DMS 273 (cell line): ENCODE measurements at regions not wholly inside any gene's neighbourhood (a gene's known extent, or its start where the extent isn't known, plus 50 kb on each side); places are given as distances from the start of the nearest gene placed in this dataset.
A peak's percentile ranks its signal among the peaks of the same experiment; 100 is the strongest.

Experiments used
- DNase-seq: peaks from one replicate; lab custom pipeline; 2025; ENCODE audit not compliant: unreplicated experiment; lab: John Stamatoyannopoulos, UW

DNA sequence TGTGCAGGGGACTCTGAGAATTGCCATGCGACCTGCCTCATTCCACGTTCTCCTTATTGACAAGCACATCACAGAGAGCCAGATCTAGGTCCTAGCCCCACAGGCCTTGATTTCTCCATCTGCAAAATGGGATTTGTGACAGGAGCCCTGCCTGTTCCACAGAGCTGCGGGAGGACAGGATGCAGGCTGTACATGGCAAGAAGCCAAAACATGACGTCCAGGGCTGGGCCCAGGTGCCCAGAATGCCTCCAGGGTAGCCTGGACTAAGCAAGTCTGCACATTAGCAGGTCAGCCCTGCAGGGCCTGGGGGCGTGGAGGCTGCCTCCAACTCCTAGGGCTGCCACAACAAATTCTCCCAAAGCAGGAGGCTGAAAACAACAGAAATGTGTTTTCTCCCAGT, 235.7 kb upstream of the SDK2 start:
- DNase-seq, result no peak

DNA sequence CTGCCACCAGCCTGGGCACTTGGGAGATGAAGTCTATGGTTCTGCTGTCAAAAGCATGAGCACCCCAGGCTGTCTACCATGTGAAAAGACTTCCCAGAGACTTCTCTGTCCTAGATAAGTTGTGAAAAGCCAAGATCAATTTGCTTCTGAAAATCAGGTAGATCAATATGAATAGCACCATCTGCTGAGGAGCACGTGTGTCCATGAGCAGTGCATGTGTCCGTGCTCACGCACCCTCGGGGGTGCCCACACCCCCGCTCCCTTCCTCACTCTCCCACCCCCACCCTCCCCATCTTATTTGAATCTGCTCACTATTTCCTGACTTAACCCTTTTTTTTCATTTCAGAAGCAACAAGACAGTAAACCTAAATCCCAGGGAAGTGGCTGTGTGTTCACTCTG, 238.3 kb upstream of the SDK2 start:
- no peak for DNase-seq

DNA sequence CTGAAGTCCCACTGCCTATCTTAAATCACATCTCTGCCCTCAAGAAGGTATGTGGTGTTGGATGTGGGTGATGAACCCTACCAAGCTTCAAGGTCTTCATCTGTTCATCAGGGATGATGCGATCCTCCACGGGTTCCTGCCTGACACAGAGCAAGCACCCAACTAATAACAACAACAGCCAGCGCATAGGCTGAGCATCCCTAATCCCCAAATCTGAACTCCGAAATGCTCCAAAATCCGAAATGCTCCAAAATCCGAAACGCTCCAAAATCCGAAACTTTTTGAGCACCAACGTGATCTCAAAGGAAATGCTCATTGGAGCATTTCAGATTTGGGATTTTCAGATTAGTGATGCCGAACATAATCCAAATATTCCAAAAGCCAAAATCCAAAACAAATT, 238.9 kb upstream of the SDK2 start:
- no peak for DNase-seq

DNA sequence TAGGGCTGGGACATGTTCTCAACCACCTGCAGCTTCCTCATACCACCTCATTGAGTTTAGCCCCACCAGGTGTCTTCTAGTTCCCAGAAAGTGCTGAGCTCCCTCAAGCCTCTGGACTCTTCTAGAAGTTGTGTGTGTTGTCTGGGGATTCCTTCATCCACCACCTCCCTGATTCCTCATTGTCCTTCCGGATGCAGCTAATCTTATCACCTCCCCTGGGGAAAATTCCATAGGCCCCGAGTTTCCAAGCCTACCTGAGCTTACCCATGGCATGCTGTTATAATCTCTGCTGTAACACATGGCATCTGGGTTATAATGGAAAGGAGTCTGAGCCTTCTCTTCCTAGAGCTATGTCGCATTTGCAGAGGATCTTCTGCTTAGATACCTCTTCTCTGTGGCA, 243.5 kb upstream of the SDK2 start:
- DNase-seq, result no peak

DNA sequence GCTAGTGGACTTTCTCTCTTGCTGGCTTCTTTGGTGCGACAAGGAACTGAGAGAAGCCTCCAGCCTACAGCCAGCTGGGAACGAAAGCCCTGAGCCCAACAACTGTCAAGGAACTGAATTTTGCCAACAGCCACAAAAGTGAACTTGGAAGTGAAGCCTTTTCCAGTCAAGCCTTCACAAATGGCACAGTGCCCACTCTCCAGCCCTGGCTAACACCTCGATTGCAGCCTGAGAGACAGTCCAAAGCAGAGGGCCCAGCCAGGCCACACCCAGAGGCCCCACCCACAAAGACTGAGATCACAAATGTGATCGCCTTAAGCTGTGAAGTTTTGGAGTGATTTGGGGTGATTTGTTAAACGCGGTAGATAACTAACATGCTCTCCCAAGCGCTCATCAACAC, 244.6 kb upstream of the SDK2 start:
- DNase-seq, result no peak

DNA sequence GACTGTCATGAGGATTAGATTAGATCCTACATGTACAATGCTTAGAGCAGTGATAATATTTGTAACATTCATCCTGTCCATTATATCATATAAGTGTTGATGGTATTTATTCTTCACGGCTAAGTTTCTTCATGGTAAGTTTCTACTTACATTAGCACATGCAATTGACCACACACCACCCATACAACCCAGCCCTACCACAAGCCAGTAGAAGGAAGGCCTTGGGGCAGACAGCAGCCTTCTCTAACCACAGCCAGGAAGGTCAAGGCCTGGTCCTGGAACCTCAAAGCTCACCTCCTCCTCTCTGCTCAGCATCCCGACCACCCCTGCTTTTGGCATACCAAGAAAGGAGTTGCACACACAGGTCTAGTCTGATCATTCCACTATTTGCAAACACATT, 245.2 kb upstream of the SDK2 start:
- DNase-seq, result no peak

DNA sequence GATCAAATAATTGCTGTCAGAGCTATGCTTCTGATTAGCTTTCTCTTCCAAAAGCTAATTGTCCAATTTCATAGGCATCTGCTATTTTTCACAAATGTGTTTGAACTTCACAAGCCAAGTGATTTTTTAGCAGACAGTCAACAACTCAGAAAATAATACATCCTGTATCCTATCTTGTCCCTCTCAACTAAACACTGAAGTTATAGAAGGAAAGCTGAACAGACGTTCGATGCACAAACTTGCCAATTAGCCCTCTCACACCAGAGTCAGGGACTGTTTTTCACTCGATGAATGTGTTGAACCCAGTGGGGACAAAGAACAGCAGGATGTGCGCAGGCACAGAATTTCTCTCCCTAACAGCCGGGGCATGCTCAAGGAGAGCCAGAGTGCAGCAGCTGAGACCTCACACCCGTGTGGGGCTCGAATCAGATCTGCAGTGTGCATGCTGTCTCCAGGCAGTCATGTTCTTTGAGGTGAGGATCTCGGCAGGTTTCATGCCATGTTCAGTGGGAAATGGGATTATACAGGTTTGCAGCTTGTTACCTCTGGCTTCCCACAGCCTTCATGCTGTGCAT, 246.7 kb upstream of the SDK2 start:
- no peak for DNase-seq

DNA sequence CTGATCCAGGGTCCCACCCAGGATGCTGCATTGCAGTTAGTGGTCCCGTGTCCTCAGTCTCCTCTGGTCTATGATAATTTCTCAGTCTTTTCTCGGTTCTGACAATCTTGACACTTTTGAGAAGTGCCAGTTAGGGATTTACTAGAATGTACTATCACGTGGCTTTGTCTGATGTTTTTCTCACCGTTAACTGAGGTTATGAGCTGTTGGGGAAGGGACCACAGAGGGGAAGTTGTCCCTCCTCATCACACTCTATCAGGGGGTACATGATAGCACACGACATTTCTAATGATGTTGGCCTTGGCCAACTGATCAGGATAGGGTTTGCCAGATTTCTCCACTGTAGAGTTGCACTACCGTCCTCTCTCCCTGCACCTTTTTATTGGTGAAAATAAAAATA, 250.9 kb upstream of the SDK2 start:
- DNase-seq, result no peak

DNA sequence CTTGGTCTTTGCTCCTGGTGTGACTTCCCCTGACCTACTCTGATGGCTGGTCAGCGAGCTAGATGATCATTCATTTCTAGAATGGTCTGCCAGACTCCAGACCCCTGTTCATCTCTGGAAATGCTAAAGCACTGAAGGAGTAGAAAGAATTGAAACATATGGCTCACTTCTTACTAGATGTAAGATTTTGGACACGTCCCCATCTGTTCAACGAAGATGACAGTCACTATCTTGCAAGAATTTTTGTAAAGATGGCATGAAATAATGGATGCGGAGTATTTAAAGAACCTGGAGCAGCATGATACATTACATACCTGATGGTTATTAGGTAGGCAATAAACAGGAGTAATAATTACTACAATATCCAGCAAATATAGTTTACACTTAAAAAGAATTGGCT, 252.7 kb upstream of the SDK2 start:
- DNase-seq, result no peak

DNA sequence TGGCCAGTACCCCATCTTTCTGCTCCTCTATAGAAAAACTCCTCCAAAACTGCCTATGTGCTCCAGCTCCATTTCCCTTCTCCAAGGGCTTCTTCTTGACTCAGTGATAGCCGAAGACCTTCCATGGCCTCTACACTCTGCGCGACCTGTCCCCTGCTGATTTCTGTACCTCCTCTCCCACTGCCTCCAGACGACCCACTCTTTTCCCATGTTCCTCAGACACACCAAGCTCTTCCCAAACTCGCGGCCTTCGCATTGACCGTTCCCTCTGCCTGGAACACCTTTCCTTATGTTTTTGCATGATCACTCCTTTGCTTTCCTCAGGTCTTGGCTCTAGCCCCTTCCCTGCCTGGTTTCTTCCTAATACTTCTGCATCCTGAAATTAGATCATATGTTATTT, 255.6 kb upstream of the SDK2 start:
- no peak for DNase-seq

DNA sequence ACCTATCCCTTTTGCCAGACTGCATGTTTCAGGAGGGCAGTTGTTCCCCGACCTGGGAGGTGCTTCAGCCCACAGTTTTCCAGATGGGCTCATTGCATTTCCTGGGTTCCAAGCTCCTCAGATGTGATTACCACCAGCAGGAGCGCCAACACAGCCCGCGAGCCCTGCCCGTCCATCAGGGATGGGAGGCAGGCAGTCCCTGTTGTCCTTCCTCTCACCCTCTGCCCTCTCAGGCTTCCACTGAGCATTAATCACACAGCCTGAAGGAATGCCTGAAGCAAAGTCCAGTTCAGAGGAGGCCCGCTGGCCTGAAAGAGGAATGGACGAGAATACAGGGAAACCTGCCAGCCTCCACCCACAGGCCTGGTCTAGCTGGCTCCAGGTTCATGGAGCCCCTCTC, 256.3 kb upstream of the SDK2 start:
- no peak for DNase-seq

DNA sequence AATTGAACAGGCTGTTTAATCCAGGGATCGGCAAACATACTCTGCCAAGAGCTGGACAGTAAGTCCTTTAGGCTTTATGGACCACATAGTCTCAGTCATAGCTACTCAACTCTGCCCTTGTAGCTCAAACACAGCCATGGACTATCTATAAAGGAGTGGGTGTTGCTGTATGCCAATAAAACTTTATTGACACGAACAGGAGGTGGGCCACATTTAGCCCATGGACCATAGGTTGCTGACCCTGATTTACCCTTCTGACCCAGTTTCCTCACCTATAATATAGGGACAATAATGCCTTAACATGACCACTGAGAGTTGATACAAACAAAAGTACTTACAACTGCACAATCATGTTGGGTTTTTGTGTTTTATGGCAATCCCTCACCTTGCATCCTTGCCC, 257.0 kb upstream of the SDK2 start:
- no peak for DNase-seq

DNA sequence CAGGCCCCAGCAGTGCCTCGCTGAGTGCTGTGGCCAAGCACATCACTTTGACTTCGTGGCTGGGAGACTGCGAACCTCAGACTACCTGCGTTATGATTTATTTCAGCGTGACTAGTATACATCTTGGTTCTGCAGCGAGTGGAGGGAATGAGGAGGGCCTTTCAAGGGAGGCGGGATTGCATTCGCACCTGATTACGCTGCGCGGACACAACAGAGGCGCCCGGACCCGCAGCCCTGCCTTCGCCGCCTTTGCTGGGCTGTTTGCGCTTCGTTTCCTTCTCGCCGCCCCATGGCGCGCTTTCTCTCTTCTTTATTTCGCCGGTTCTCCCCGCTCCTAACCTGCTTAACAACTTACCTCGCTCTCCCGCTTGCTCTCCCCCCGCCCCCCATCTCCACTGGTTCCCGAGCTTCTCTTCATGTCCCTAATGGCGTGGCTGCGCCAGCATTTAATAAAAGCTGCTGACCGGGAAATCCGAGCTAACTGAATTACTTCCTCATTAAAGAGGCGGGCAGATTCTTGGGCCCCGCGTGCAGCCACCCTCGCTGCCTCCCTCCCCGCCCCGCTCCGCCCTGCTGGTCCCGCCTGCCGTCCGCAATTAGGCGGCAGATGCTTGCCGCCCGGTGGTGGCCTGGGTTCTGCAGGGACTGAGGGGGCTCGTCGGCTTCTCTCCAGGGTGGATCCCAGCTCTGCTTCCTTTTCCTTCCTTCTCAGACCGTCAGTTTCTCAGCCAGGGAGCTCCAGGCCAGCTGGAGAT, 257.6 kb upstream of the SDK2 start:
- peak; percentile 90 for DNase-seq

DNA sequence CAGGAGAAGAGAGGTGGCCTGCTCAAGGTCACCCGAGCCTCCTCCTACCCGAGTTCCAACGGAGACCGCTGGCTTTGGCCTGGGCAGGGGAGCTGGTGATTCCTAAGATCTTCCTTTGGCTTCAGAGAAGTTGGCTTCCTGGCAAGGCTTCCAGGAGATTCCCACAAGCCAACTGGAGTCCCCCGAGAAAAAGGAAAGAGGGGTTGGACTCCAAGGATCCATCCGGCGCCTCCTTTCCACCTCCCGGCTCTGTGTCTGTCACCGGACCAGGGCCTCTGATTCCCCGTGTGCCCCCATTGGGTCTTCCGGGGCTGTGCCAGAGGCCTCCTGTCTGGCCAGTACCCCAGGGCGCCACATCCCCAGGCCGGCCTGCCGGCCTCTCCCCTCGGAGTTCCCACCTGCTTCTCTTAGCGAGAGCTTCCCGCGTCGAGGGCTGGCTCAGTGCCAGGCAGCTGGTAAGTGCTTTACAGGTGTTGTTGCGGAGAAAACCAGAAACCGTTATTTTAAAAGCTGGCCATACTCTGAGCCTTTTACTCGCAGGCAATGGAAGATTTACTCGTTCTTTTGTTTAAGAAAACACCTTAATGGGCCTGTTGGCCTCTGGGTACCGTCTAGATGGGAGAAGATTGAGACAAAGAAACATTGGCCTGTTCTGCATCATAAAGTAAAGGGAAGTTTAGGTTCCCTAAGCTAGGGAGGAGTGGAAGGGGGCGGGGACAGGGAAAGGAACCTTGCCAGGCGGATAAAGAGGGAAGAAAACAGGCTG, 258.4 kb upstream of the SDK2 start:
- DNase-seq, result peak; percentile 38

DNA sequence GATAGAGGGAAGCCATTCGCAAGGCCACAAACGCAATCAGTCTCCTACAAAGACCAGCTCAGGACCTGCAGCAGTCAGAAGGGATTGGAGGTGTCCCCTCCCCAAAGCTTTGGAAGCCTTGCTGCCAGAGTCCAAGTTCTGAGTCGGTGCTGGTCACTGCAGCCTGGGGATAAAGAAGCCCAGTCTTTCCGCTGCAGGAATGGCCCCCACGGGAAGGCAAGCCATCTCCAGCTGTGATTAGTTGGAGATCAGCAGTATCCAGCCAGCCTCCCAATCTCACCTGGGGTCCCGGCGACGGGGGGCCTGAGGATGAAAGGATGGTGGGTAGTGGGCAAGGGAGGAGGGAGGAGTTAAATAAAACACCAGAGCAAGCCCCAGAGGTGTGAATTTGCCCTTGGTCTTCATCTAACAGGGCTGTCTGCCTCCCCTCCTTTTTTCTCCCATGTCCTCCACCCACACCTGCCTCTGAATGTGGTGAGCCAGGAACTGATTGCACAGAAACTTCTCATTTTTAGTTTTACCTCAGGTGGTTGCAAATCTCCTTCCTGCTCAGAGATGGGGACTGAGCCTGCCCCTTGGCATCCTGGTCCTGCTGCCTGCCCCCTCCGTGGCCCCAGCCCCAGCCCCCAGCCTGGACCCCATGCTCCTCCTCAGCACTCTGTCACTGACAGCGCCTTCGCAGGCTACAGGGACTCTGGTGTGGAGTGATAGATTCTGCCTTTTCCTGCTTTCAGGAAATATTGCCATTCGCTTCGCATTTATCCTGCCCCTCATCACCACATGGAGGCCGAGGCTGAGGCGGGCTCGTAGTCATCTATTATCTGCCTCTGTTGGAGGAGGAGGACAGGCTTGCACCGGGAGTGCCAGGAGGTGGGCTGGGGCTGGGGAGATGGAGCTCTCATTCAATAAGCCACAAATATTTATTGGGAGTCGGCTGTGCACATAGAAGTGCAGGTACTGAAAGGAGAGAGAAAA, 262.9 kb upstream of the SDK2 start:
- DNase-seq, result no peak

DNA sequence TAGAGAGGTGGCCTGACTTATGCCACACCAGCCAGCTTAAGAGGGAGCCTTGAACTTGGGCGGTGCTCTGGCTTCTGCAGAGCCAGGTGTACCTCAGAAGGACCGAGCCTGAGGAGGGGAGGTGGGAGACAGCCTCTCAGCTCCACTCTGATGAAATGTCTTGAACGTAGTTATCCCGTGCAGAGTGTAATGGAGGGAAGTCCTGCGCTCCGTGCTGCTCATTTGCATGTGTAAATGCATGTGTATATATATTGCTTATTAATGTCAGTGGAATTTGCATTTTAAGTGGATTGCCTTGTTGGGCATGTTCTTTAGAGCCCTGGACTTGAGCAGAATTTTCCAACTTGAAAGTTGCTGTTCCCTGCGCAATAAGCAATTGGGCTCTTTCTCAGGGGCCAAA, 264.9 kb upstream of the SDK2 start:
- DNase-seq, result no peak

DNA sequence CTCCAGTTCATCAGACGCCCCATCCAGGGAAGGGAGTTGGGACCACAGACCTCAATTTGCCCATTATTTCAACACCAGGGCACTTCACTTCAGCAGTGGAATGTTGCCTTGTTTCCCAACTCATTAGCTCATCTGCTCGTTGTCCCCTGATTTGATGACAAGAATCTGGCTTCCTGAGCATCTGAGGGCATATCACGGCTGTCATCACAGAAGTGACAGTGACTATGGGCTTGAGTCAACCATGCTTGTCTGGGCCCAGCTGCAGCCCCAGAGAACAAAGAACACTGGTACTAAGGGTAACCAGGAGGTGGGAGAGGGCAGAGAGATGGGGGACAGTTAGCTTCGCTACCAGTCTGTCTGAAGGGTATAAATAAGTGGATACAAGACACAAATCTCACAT, 266.0 kb upstream of the SDK2 start:
- no peak for DNase-seq

DNA sequence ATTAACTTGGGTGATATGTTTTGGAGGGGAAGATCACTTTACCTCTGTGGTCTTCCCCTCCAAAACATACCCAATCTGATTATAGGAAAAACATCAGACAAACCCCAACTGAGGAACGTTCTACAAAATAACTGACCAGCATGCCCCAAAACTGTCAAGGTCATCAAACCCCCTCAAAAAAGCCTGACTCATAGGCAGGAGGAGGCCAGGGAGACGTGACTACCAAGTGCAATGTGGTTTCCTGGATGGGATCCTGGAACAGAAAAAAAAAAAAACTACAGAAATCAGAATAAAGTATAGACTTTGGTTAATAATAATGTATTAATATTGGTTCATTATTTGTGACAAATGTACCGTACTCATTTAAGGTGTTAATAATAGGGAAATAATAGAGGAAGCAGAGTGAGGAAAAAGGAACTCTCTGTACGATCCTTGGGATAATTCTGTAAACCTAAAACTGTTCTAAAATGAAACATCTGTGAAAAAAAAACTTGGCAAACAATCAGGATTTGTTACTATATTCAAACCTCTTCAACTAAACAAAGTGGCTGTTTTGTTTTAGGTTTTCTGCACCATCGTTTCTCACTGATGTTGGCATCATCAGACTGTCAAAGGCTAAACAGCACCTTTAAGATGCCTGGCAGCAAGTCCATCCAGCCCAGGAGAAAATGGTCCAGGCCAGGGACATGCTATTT, 266.7 kb upstream of the SDK2 start:
- DNase-seq, result no peak

DNA sequence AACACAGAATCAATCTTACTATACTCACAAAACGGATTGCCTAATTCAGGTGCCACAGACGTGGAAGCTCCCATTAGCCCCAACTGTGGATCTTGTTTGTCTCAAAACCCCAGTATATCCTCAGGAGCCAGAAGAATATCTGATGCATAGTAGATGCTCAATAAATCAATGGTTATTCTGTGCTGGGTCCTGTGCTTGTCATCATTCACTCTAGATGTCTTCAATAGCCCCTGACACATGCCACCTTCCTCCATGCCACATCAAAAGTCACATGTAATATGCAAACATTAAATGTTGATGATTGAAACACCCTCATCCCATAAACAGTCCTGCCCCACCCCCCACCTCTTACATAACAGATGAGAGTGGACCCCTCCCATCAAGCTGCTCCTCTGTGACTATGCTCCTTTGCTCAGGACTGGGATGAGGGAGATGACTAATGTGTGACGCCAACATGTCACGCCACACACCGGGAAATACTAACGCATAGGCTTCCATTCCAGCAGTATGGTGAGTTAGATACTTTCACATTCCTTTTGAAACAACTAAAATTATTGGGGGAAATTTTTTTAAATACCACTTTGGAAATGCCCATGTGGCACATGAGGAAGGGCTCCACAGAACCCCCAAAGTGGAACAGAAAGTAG, 267.6 kb upstream of the SDK2 start:
- no peak for DNase-seq

DNA sequence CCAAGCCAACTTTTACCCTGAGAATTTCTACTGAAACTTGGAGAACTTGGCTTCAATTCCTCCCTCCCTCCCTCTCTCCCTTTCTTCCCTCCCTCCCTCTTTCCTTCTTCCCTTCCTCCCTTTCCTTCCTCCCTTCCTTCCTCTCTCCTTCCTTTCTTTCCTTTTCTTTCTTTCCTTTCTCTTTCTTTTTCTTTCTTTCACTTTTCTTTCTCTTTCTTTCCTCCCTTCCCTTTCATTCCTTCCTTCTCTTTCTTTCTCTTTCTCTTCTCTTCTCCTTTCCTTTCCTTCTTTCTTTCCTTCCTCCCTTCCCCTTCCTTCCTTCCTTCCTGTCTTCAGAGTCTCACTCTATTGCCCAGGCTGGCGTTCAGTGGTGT, 268.1 kb upstream of the SDK2 start:
- DNase-seq, result no peak
